GM12874 (cell line): ENCODE measurements at regions not wholly inside any gene's neighbourhood (a gene's known extent, or its start where the extent isn't known, plus 50 kb on each side); places are given as distances from the start of the nearest gene placed in this dataset.

ENCODE experiments used
- TF ChIP-seq, protein P1 (sequence below): IDR thresholded peaks from 2 replicates; pipeline ENCODE4 v1.5.1; 2011; ENCODE audit warnings: low read depth, mild to moderate bottlenecking, control low read depth, low read length, moderate library complexity; ENCODE audit not compliant: insufficient read depth

DNA sequence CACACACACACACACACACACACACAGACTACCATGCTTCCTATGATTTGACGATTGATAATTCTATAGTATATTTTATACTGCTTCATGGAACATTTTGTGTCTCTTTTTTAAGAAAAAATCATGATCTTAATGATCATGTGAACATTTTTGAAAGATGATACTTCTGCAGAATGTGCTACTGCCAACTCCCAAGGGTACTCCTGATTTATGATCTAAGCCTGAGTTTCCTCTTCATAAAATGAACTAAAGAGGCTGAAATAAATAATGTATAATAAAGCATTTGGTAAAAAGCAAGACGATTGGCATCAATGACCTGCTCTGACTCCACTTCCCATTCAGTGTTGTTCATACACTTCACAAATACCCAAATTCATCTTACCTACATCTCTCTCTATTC lies 333.8 kb upstream of the RBMS3 start:
- TF ChIP-seq, protein P1, sequence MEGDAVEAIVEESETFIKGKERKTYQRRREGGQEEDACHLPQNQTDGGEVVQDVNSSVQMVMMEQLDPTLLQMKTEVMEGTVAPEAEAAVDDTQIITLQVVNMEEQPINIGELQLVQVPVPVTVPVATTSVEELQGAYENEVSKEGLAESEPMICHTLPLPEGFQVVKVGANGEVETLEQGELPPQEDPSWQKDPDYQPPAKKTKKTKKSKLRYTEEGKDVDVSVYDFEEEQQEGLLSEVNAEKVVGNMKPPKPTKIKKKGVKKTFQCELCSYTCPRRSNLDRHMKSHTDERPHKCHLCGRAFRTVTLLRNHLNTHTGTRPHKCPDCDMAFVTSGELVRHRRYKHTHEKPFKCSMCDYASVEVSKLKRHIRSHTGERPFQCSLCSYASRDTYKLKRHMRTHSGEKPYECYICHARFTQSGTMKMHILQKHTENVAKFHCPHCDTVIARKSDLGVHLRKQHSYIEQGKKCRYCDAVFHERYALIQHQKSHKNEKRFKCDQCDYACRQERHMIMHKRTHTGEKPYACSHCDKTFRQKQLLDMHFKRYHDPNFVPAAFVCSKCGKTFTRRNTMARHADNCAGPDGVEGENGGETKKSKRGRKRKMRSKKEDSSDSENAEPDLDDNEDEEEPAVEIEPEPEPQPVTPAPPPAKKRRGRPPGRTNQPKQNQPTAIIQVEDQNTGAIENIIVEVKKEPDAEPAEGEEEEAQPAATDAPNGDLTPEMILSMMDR, result no peak

DNA sequence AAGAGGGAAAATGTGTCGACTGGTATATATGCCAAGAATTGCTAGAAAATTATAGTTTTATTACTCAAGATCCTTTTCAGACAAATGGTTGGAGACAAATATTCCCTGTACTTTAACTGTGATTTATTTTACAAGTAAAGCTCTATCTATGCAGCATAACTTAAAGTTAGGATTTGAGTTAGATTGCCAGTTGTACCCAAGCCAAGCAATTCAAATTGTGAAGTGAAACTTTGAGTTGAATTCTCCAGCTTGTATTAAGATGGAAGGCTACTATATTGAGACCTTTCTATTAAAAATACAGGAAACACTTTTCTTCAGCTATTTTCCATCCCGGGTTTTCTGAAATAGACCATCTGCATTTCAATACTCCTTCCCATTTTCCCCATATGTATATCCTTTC lies 333.1 kb upstream of the RBMS3 start:
- TF ChIP-seq, protein P1, result no peak

DNA sequence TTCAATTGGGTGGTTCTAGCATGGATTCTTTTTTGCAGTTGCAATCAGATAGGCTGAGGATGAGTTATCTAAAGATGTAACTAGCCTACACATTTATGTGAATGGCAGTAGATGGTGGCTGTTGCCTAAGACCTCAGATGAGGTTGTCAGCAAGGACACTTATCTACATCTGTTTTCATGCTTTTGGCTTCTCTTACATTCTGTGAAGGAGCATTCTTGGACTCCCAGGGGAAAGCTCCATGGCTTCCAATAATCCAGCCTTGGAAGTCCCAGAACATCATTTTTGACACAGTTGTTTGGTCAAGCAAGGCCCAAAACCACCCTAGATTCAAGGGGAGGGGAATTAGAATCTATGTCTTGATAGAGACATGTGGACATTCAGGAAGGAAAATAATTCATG lies 332.2 kb upstream of the RBMS3 start:
- TF ChIP-seq, protein P1, result no peak

DNA sequence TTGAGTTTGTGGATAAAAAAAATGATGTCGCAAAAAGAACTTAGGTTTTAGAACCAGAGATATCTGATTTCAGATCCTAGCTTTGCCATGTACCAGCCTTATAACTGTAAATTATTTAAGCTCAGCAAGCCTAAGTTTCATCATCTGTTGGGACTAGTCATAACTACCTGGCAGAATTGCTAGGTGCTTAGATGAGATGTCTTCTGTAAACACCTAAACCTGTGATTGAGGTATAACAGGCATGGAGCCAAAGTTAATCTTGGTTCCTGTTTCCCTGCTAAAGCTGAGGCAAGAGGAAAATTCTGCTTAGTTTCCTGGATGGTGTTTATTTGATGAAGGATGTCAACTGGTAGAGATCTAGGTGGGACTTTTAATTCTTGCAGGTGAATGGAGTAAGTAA lies 331.3 kb upstream of the RBMS3 start:
- TF ChIP-seq, protein P1, result no peak

DNA sequence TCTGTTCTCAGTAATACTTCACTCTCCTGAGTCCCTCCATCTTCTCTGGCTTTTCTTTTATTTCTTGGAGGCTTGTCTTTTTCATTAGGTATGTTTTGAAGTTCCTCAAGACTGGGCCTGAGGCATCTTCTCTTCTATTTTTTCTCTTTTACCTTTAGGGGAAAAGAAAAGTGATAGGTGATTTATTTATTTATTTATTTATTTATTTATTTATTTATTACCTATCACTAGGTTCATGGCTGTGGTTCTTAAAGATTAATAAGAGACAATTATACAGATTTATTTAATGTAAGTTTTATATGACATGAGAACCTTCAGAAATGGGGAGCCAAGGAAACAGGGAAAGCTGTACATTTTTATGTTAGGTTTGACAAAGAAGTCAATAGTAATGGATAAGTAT lies 330.3 kb upstream of the RBMS3 start:
- TF ChIP-seq, protein P1, result no peak

DNA sequence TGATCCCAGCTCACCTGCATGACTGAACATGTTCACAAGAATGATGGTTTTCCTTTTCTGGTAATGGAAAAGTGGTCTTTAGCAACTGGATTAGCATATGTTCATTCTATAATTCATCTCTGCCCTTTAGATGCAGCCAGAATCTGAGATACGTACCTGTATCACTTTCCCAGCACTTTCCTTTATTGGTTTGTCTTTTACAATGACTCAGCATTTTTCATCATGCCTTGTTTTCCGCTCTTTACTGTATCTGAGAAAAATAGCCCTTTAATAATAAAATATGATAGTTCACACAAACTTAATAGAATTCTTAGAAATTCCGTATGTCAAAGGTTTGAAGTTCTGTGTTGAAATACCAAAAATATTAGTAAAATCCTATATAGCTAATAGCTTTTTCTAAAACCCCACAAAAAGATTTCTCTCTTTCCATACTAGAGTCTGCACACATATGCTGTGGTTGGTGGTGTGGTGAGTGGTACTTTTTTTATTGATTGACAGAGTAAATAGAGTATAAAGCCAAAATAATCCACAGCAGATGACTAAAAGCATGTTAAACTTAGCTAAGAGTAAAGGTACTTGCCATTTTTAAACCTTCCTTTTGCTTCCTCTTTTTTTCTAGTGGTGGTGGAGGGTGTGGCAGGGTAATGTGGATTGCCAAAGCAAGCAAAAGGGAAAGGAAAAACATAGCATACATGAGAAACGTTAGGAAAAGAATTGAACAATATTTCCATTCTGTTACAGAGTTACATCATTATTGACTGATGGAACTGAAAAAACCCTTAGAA lies 328.9 kb upstream of the RBMS3 start:
- TF ChIP-seq, protein P1, result no peak

DNA sequence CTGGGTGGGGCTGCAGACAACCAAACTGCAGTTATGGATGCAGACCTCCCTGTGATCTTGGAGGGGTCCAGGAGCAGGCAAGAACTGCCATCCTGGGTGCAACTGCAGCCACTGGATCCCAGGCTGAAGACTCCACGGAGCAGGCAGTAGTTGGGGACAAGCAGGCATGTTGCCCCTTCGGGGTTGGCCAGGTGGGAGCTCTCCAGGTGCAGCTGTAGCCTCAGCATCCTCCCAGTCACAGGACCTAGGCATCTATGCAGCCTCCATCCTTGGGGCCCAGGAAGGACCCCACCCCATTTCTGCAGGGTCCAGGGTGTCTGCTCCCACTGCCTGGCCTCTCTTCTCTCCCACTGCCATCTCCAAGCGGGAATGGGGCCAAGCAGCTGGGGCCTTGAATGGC lies 322.2 kb upstream of the RBMS3 start:
- TF ChIP-seq, protein P1, result no peak
